GM21528 (cell line): ENCODE measurements at regions not wholly inside any gene's neighbourhood (a gene's known extent, or its start where the extent isn't known, plus 50 kb on each side); places are given as distances from the start of the nearest gene placed in this dataset.

Experiments
- ATAC-seq: cut with Tn5 transposase; IDR thresholded peaks from one replicate; pipeline ENCODE4 v1.9.1; 2021; ENCODE audit warnings: mild to moderate bottlenecking, moderate library complexity; ENCODE audit not compliant: unreplicated experiment, low FRiP score

- no peak for ATAC-seq
Measured at GRCh38 chr3:193825617-193826016, 232.6 kb downstream of the OPA1 start.

- ATAC-seq: no peak
Measured at GRCh38 chr3:193826159-193826795, 233.3 kb downstream of the OPA1 start.

- no peak for ATAC-seq
Measured at GRCh38 chr3:193827040-193827669, 234.1 kb downstream of the OPA1 start.

GRCh38 chr3:193827871-193828270 is 234.9 kb downstream of the OPA1 start:
- no peak for ATAC-seq

- ATAC-seq: no peak
Measured at GRCh38 chr3:193828477-193828876, 235.5 kb downstream of the OPA1 start.

- ATAC-seq: no peak
Measured at GRCh38 chr3:193829781-193830180, 236.8 kb downstream of the OPA1 start.

- ATAC-seq: no peak
Measured at GRCh38 chr3:193830791-193831191, 237.8 kb downstream of the OPA1 start.

- peak; percentile 76 for ATAC-seq
Measured at GRCh38 chr3:193831495-193832455, 238.8 kb downstream of the OPA1 start.

GRCh38 chr3:193832833-193833413 is 239.9 kb downstream of the OPA1 start:
- ATAC-seq: no peak

GRCh38 chr3:193833592-193833991 is 240.6 kb downstream of the OPA1 start:
- ATAC-seq: no peak

- ATAC-seq: no peak
Measured at GRCh38 chr3:193835414-193835813, 242.4 kb downstream of the OPA1 start.

GRCh38 chr3:193836511-193836910 is 243.5 kb downstream of the OPA1 start:
- ATAC-seq: no peak

- no peak for ATAC-seq
Measured at GRCh38 chr3:193836918-193837317, 243.9 kb downstream of the OPA1 start.

- ATAC-seq: no peak
Measured at GRCh38 chr3:193837347-193837827, 244.4 kb downstream of the OPA1 start.

- no peak for ATAC-seq
Measured at GRCh38 chr3:193840111-193840641, 247.2 kb downstream of the OPA1 start.

- no peak for ATAC-seq
Measured at GRCh38 chr3:193841581-193841980, 248.6 kb downstream of the OPA1 start.

GRCh38 chr3:193842029-193842798 is 249.2 kb downstream of the OPA1 start:
- peak; percentile 62 for ATAC-seq

GRCh38 chr3:193842832-193843473 is 249.9 kb downstream of the OPA1 start:
- ATAC-seq: no peak
